ENCODE measurements at regions not wholly inside any gene's neighbourhood (a gene's known extent, or its start where the extent isn't known, plus 50 kb on each side); places are given as distances from the start of the nearest gene placed in this dataset.
"Not testable (repeated sequence)": the region's sequence is repeated elsewhere in the genome, so short reads cannot be mapped to it uniquely, and the experiment has no call there.

DNA sequence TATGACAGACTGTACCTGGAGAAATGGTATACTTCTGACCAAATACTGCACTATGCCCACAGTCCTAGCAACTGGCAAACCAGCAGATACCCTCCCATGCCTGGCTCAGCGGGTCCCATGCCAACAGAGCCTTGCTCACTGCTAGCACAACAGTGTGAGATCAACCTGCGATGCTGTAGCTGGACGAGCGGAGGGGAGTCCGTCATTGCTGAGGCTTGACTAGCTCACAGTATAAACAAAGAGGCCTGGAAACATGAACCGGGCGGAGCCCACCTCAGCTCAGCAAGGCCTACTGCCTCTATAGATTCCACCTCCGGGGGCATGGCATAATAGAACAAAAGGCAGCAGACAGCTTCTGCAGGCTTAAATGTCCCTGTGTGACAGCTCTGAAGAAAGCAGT is 93.2 kb upstream of the CAB39 start:
- Histone ChIP-seq H3K9me3 (no peaks in the 10 kb centered on the region), H3K27me3 (no peaks in the 10 kb centered on the region), H3K36me3 (no peaks in the 10 kb centered on the region), H3K27ac (no peak overlapping the region), H3K4me1 (peaks cover 0 to 10% (median 0%) of the 10 kb centered on the region in 4 donors), H3K4me3 (no peak overlapping the region)
- WGBS, 2 donors: 74% methylated on average over 7 of the region's 8 CpGs; no CpG with 5 or more reads in 1 of the 2 donors
- ATAC-seq (ENCODE audit: low FRiP score in 2 of 2) (no peak), DNase-seq (no peak)
- TF ChIP-seq POLR2AphosphoS5 (IDR thresholded peaks at IDR 0.05) (no peak), POLR2A (IDR thresholded peaks at IDR 0.05) (no peak), EP300 (IDR thresholded peaks at IDR 0.05) (no peak)
- TF ChIP-seq, protein P1, sequence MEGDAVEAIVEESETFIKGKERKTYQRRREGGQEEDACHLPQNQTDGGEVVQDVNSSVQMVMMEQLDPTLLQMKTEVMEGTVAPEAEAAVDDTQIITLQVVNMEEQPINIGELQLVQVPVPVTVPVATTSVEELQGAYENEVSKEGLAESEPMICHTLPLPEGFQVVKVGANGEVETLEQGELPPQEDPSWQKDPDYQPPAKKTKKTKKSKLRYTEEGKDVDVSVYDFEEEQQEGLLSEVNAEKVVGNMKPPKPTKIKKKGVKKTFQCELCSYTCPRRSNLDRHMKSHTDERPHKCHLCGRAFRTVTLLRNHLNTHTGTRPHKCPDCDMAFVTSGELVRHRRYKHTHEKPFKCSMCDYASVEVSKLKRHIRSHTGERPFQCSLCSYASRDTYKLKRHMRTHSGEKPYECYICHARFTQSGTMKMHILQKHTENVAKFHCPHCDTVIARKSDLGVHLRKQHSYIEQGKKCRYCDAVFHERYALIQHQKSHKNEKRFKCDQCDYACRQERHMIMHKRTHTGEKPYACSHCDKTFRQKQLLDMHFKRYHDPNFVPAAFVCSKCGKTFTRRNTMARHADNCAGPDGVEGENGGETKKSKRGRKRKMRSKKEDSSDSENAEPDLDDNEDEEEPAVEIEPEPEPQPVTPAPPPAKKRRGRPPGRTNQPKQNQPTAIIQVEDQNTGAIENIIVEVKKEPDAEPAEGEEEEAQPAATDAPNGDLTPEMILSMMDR (IDR thresholded peaks at IDR 0.05): no peak

DNA sequence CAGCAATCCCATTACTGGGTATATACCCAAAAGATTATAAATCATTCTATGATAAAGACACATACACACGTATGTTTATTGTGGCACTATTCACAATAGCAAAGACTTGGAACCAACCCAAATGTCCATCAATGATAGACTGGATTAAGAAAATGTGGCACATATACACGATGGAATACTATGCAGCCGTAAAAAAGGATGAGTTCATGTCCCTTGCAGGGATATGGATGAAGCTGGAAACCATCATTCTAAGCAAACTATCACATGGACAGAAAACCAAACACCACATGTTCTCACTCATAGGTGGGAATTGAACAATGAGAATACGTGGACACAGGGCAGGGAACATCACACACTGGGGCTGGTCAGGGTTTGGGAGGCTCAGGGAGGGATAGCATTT is 87.4 kb upstream of the CAB39 start:
- not testable (repeated sequence) for H3K27me3 ChIP-seq; DNase-seq; H3K36me3 ChIP-seq; H3K4me3 ChIP-seq; H3K9me3 ChIP-seq; H3K27ac ChIP-seq; ATAC-seq (ENCODE audit: low FRiP score in 2 of 2)
- 66 to 83% methylated on average over 4 of the region's 4 CpGs for WGBS, 2 donors
- H3K4me1 ChIP-seq: peaks cover 0 to 12% (median 5%) of the 10 kb centered on the region in 4 donors

DNA sequence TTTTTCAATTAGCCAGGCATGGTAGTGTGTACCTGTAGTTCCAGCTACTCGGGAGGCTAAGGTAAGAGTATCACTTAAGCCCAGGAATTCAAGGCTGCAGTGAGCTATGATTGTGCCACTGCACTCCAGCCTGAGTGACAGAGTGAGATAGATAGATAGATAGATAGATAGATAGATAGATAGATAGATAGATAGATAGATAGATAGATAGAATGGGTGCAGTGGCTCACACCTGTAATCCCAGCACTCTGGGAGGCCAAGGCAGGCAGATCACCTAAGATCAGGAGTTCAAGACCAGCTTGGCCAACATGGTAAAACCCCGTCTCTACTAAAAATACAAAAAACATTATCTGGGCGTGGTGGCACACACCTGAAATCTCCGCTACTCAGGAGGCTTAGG is 85.6 kb upstream of the CAB39 start:
- H3K4me3 ChIP-seq; H3K9me3 ChIP-seq; H3K36me3 ChIP-seq; ATAC-seq (ENCODE audit: low FRiP score in 2 of 2); H3K27me3 ChIP-seq; DNase-seq; H3K27ac ChIP-seq: not testable (repeated sequence)
- H3K4me1 ChIP-seq: peaks cover 0 to 12% (median 5%) of the 10 kb centered on the region in 4 donors
- 87 to 95% methylated on average over 4 of the region's 4 CpGs for WGBS, 2 donors

DNA sequence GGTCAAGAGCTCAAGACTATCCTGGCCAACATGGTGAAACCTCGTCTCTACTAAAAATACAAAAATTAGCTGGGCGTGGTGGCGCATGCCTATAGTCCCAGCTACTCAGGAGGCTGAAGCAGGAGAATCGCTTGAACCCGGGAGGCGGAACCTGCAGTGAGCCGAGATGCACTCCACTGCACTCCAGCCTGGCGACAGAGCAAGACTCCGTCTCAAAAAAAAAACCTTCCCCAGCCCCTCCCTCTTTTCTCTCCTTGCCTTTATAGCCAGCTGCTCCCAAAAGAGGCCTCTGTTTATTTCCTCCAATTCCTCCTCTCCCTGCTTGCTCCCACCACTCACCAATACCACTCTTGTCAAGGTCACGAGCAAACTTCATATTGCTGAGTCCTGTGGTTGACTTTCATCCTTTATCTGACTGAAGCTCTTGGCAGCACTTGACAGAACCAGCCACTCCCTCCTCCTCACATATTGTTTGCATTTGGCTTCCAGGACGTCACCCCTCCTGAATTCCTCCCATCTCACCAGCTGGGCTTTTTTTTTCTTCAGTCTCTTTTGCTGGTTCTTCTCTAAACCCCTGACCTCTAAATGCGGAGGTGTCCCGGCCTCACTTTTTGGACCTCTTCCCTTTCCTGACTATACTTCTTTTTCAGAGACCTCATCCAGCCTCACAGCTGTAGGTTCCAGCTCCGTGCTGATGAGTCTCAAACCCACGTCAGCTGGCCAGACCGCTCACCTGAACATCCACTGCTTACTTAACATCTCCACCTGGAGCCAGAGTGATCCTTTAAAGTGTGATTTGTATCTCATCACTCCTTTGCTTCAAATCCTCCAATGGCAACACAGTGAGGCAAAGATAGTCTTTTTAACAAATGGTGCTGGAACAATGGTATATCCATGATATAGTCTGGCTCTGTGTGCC is 84.6 kb upstream of the CAB39 start:
- peak in 1 of 2 donors; percentile 36 for DNase-seq

DNA sequence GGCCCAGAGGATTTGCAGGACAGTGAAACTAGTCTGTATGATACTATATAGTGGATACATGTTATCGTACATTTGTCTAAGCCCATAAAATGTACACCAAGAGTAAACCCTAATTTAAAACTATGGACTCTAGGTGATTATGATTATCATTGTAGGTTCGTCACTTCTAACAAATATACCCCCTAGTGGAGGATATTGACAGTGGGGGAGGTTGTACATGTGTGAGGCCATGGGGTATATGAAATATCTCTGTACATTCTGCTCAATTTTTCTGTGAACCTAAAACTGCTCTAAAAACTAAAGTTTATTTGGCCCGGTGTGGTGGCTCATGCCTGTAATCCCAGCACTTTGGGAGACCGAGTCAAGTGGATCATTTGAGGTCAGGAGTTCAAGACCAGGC is 81.2 kb upstream of the CAB39 start:
- DNase-seq (no peak), ATAC-seq (ENCODE audit: low FRiP score in 2 of 2) (no peak)
- Histone ChIP-seq H3K27me3 (no peaks in the 10 kb centered on the region), H3K4me3 (no peak overlapping the region), H3K36me3 (no peaks in the 10 kb centered on the region), H3K27ac (no peak overlapping the region), H3K9me3 (no peaks in the 10 kb centered on the region), H3K4me1 (peaks cover 0 to 12% (median 5%) of the 10 kb centered on the region in 4 donors)
- 92 to 98% methylated on average over 4 of the region's 4 CpGs for WGBS, 2 donors
- no peak for TF ChIP-seq POLR2AphosphoS5 (IDR thresholded peaks at IDR 0.05)
- no peak for TF ChIP-seq POLR2A (IDR thresholded peaks at IDR 0.05)
- TF ChIP-seq EP300 (IDR thresholded peaks at IDR 0.05): no peak
- TF ChIP-seq, protein P1 (IDR thresholded peaks at IDR 0.05): no peak

More for the DNA sequence above, 84.6 kb upstream of the CAB39 start:
- no peak for TF ChIP-seq POLR2AphosphoS5 (IDR thresholded peaks at IDR 0.05)
- TF ChIP-seq, protein P1 (IDR thresholded peaks at IDR 0.05): no peak
- peak; percentile 64 to 68 for ATAC-seq (ENCODE audit: low FRiP score in 2 of 2)
- Histone ChIP-seq H3K27ac (no peak overlapping the region), H3K27me3 (no peaks in the 10 kb centered on the region), H3K4me1 (peaks cover 0 to 12% (median 5%) of the 10 kb centered on the region in 4 donors), H3K9me3 (no peaks in the 10 kb centered on the region), H3K36me3 (no peaks in the 10 kb centered on the region), H3K4me3 (no peak overlapping the region)
- 44 to 47% methylated on average over 14 to 16 of the region's 16 CpGs for WGBS, 2 donors

DNA sequence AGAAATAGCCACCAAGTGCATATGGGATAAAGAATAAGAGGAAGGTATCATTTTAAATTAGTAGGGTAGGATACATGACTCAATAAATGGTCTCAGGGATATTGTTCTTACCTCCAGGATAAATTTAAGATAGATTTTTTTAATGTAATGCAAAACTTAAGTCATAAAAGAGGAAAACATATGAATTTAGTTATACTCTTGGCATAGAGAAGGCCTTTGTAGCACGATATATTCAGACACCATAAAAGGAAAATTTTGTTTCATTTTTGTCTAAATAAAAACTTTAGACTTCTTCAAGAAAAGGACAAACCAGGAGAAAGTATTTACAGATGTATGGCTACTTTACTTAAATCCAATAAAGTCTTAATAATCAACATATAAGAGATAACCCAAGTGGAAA is 78.5 kb upstream of the CAB39 start:
- H3K36me3 ChIP-seq: no peaks in the 10 kb centered on the region
- no peak for TF ChIP-seq EP300 (IDR thresholded peaks at IDR 0.05)
- no peak for TF ChIP-seq POLR2A (IDR thresholded peaks at IDR 0.05)
- no peak for TF ChIP-seq POLR2AphosphoS5 (IDR thresholded peaks at IDR 0.05)
- TF ChIP-seq, protein P1 (IDR thresholded peaks at IDR 0.05): no peak
- ATAC-seq (ENCODE audit: low FRiP score in 2 of 2) (no peak), DNase-seq (no peak)
- H3K27ac ChIP-seq: no peak overlapping the region
- no peak overlapping the region for H3K4me3 ChIP-seq
- 72 to 86% methylated on average over 1 of the region's 1 CpG for WGBS, 2 donors
- H3K9me3 ChIP-seq: no peaks in the 10 kb centered on the region
- no peaks in the 10 kb centered on the region for H3K27me3 ChIP-seq
- no peaks in the 10 kb centered on the region for H3K4me1 ChIP-seq

DNA sequence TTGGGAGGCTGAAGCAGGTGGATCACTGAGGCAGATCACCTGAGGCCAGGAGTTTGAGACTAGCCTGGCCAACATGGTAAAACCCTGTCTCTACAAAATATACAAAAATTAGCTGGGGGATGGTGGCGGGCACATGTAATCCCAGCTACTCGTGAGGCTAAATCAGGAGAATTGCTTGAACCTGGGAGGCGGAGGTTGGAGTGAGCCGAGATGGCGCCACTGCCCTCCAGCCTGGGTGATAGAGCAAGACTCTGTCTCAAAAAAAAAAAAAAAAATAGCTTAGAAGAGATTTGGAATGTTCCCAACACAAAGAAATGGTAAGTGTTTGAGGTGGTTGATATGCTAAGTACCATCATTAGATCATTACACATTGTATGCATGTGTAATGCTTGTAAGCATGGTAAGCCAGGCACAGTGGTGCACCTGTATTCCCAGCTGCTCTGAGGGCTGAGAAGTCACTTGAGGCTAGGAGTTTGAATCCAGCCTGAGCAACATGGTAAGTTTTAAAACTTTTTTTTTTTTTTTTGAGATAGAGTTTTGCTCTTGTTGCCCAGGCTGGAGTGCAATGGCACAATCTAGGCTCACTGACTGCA is 77.8 kb upstream of the CAB39 start:
- not testable (repeated sequence) for H3K4me1 ChIP-seq, DNase-seq
- WGBS, 2 donors: 68 to 79% methylated on average over 5 of the region's 5 CpGs

More for the DNA sequence above, 77.8 kb upstream of the CAB39 start:
- peak; percentile 32 to 81 for ATAC-seq (ENCODE audit: low FRiP score in 2 of 2)
- not testable (repeated sequence) for H3K27ac ChIP-seq, H3K36me3 ChIP-seq, H3K9me3 ChIP-seq, H3K27me3 ChIP-seq, H3K4me3 ChIP-seq

Data from upper lobe of left lung (tissue), 6 donors.